ENCODE measurements at regions not wholly inside any gene's neighbourhood (a gene's known extent, or its start where the extent isn't known, plus 50 kb on each side); places are given as distances from the start of the nearest gene placed in this dataset.

GRCh38 chr14:87450193-87450592 is 542.8 kb downstream of the GALC start:
- POLR2A ChIA-PET (ENCODE audit: unreplicated experiment) = no interaction called here
- Histone ChIP-seq H4K20me1 (ENCODE audit: insufficient read depth) (no peaks in the 10 kb centered on the region), H3K9me3 (ENCODE audit: insufficient read depth, low read depth) (no peaks in the 10 kb centered on the region), H3K9me2 (ENCODE audit: insufficient read depth) (no peaks in the 10 kb centered on the region), H3F3A (ENCODE audit: insufficient read depth, low read depth) (no peaks in the 10 kb centered on the region), H3K4me3 (no peak overlapping the region), H3K36me3 (ENCODE audit: low read depth) (no peaks in the 10 kb centered on the region), H3K4me2 (no peak overlapping the region), H3K79me2 (ENCODE audit: low read depth) (no peaks in the 10 kb centered on the region), H3K27ac (no peak overlapping the region), H2AFZ (no peak overlapping the region), H3K4me1 (replicated peaks; ENCODE audit: insufficient read depth) (no peaks in the 10 kb centered on the region), H3K27me3 (ENCODE audit: insufficient read depth, low read depth) (no peaks in the 10 kb centered on the region)
- no peak for DNase-seq
- TF ChIP-seq CTCF (conservative IDR thresholded peaks at IDR 0.05) (no peak), EZH2 (IDR thresholded peaks at IDR 0.05; ENCODE audit: low read depth) (no peak)
- BruUV-seq (replicated peaks) = no TSS peak
- intact Hi-C loops (cut with micrococcal nuclease; ENCODE audit: unreplicated experiment) = no loop called here
- CTCF ChIA-PET = no interaction called here

DNA sequence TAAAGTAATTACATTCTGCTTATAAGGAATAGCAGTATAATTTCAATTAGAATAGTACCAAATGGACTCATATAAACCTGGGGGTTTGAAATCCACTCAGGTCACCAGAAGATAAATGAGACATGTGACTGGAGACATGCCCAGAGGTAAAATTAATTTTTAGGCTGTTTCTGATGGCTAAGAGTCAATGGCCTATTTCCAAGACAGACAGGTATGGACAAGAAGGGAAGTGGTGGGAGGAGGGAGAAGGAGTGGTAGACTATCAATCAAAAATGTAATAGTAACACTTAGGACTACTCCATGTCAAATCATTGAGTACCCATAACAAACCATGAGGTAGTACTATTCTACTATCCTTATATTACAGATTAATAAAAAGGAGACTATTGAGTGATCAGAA is 544.0 kb downstream of the GALC start:
- no TSS peak for BruUV-seq (replicated peaks)
- no peak overlapping the region for H3K4me2 ChIP-seq
- no peak for TF ChIP-seq EZH2 (IDR thresholded peaks at IDR 0.05; ENCODE audit: low read depth)

DNA sequence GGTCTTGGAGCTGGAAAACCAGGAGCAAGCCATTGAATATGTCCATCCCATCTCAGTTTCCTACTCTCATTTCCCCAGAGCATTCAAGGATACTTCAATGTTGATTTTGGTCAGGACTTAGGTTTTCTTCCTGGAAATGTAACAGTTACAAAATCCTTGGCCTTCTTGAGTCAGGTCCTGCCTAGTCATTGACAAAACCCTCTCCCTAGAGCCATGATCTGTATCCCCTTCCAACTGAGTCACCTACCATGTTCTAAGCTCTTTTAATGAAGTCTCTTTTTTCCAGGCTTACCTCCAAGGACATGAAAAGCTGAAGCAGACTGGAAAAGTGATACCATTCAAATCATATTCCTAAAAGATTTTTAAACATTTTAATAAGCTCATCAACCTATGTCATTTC is 549.2 kb downstream of the GALC start:
- ChIA-PET POLR2A (ENCODE audit: unreplicated experiment) (no interaction called here), CTCF (no interaction called here)
- Histone ChIP-seq H3K4me2 (no peak overlapping the region), H4K20me1 (ENCODE audit: insufficient read depth) (no peaks in the 10 kb centered on the region), H3F3A (ENCODE audit: insufficient read depth, low read depth) (no peaks in the 10 kb centered on the region), H3K79me2 (ENCODE audit: low read depth) (no peaks in the 10 kb centered on the region), H3K36me3 (ENCODE audit: low read depth) (no peaks in the 10 kb centered on the region), H3K9me3 (ENCODE audit: insufficient read depth, low read depth) (no peaks in the 10 kb centered on the region), H3K27ac (no peak overlapping the region), H3K4me3 (no peak overlapping the region), H2AFZ (no peak overlapping the region), H3K9me2 (ENCODE audit: insufficient read depth) (no peaks in the 10 kb centered on the region), H3K4me1 (replicated peaks; ENCODE audit: insufficient read depth) (no peaks in the 10 kb centered on the region), H3K27me3 (ENCODE audit: insufficient read depth, low read depth) (no peaks in the 10 kb centered on the region)
- no peak for TF ChIP-seq CTCF (conservative IDR thresholded peaks at IDR 0.05)
- no peak for TF ChIP-seq EZH2 (IDR thresholded peaks at IDR 0.05; ENCODE audit: low read depth)
- no TSS peak for BruUV-seq (replicated peaks)
- DNase-seq = no peak
- intact Hi-C loops (cut with micrococcal nuclease; ENCODE audit: unreplicated experiment) = no loop called here

More for the DNA sequence above, 544.0 kb downstream of the GALC start:
- intact Hi-C loops (cut with micrococcal nuclease; ENCODE audit: unreplicated experiment) = no loop called here
- H3K4me1 ChIP-seq (replicated peaks; ENCODE audit: insufficient read depth) = no peaks in the 10 kb centered on the region
- H4K20me1 ChIP-seq (ENCODE audit: insufficient read depth) = no peaks in the 10 kb centered on the region
- ChIA-PET CTCF (no interaction called here), POLR2A (ENCODE audit: unreplicated experiment) (no interaction called here)
- no peaks in the 10 kb centered on the region for H3K27me3 ChIP-seq (ENCODE audit: insufficient read depth, low read depth)
- H3K36me3 ChIP-seq (ENCODE audit: low read depth) = no peaks in the 10 kb centered on the region
- no peak overlapping the region for H3K27ac ChIP-seq
- no peaks in the 10 kb centered on the region for H3K9me2 ChIP-seq (ENCODE audit: insufficient read depth)
- H2AFZ ChIP-seq = no peak overlapping the region
- H3K4me3 ChIP-seq = no peak overlapping the region
- DNase-seq = no peak
- H3F3A ChIP-seq (ENCODE audit: insufficient read depth, low read depth) = no peaks in the 10 kb centered on the region
- no peaks in the 10 kb centered on the region for H3K79me2 ChIP-seq (ENCODE audit: low read depth)
- H3K9me3 ChIP-seq (ENCODE audit: insufficient read depth, low read depth) = no peaks in the 10 kb centered on the region

DNA sequence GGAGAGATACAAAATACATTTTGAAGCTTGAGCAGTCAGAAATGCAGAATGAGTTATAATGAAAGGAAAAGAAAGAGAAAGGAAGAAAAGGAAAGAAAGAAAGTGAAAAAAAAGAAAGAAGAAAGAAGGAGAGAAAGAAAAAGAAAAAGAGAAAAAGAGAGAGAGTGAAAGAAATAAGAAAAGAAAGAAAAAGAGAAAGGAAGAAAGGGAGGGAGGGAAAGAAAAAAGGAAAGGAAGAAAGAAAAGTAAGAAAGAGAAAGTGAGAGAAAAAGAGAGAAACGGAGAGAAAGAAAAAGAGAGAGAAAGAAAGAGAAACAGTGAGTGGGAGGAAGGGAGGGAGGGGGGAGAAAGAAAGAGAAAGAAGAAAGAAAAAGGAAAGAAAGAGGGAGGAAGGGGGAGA is 549.9 kb downstream of the GALC start:
- H3K4me2 ChIP-seq = no peak overlapping the region
- ChIA-PET CTCF (no interaction called here), POLR2A (ENCODE audit: unreplicated experiment) (no interaction called here)
- H3F3A ChIP-seq (ENCODE audit: insufficient read depth, low read depth) = no peaks in the 10 kb centered on the region
- no peak overlapping the region for H2AFZ ChIP-seq
- H3K27me3 ChIP-seq (ENCODE audit: insufficient read depth, low read depth) = no peaks in the 10 kb centered on the region
- no peak for DNase-seq
- no peak overlapping the region for H3K27ac ChIP-seq
- H3K79me2 ChIP-seq (ENCODE audit: low read depth) = no peaks in the 10 kb centered on the region
- BruUV-seq (replicated peaks) = no TSS peak
- no peaks in the 10 kb centered on the region for H4K20me1 ChIP-seq (ENCODE audit: insufficient read depth)
- no peak overlapping the region for H3K4me3 ChIP-seq
- no peaks in the 10 kb centered on the region for H3K36me3 ChIP-seq (ENCODE audit: low read depth)
- no peaks in the 10 kb centered on the region for H3K9me3 ChIP-seq (ENCODE audit: insufficient read depth, low read depth)
- no peaks in the 10 kb centered on the region for H3K9me2 ChIP-seq (ENCODE audit: insufficient read depth)
- intact Hi-C loops (cut with micrococcal nuclease; ENCODE audit: unreplicated experiment) = no loop called here
- H3K4me1 ChIP-seq (replicated peaks; ENCODE audit: insufficient read depth) = no peaks in the 10 kb centered on the region
- TF ChIP-seq EZH2 (IDR thresholded peaks at IDR 0.05; ENCODE audit: low read depth) (no peak), CTCF (conservative IDR thresholded peaks at IDR 0.05) (no peak)

Data from PC-9 (cell line).